Natural killer cell (primary cell): ENCODE measurements at regions not wholly inside any gene's neighbourhood (a gene's known extent, or its start where the extent isn't known, plus 50 kb on each side); places are given as distances from the start of the nearest gene placed in this dataset.

Source experiments
- ATAC-seq, 3 donors: fragments of 150-1000 bp in 2 of 3; fragments of 200-7000 bp in 1 of 3; cut with Tn5 transposase; 1 replicate in 1 of 3; 2 replicates in 2 of 3; pipeline ENCODE4 v1.10.0; 2021; ENCODE audit warnings: mild to moderate bottlenecking in 2 of 3, moderate library complexity in 2 of 3
- DNase-seq, 2 donors: peaks; one replicate each; pipeline versions ENCODE4 v3.0.0 to v3.0.0-alpha.2; 2013 to 2021; ENCODE audit warnings: mixed read lengths in 1 of 2
- H3K27ac ChIP-seq: one replicate; pipeline ENCODE4 v1.5.1; 2013; ENCODE audit warnings: mild to moderate bottlenecking, low read length
- H3K27me3 ChIP-seq: one replicate; pipeline ENCODE4 v1.6.1; 2013; ENCODE audit warnings: low read length; ENCODE audit not compliant: control insufficient read depth, insufficient read depth
- H3K36me3 ChIP-seq: one replicate; pipeline ENCODE4 v1.6.1; 2013; ENCODE audit warnings: low read length; ENCODE audit not compliant: control insufficient read depth, insufficient read depth
- H3K4me1 ChIP-seq: one replicate; pipeline ENCODE4 v1.6.1; 2013; ENCODE audit warnings: low read length; ENCODE audit not compliant: control insufficient read depth, insufficient read depth
- H3K4me3 ChIP-seq: one replicate; pipeline ENCODE4 v1.5.1; 2013; ENCODE audit warnings: low read length
- H3K9me3 ChIP-seq: one replicate; pipeline ENCODE4 v1.6.1; 2013; ENCODE audit warnings: low read length; ENCODE audit not compliant: control insufficient read depth, insufficient read depth
- H3K27ac Mint-ChIP-seq, 2 donors: one replicate each; pipeline ENCODE4 v1.8.0; 2022; ENCODE audit warnings: mild to moderate bottlenecking in 2 of 2, mixed read lengths in 2 of 2, moderate library complexity in 1 of 2
- H3K27me3 Mint-ChIP-seq, 2 donors: one replicate each; pipeline ENCODE4 v1.8.0; 2022; ENCODE audit warnings: low read depth in 2 of 2, mixed read lengths in 2 of 2
- H3K36me3 Mint-ChIP-seq: one replicate; pipeline ENCODE4 v1.8.0; 2022; ENCODE audit warnings: mixed read lengths
- H3K4me1 Mint-ChIP-seq, 2 donors: one replicate each; pipeline ENCODE4 v1.8.0; 2022; ENCODE audit warnings: mixed read lengths in 2 of 2
- H3K4me3 Mint-ChIP-seq: one replicate; pipeline ENCODE4 v1.8.0; 2022; ENCODE audit warnings: mild to moderate bottlenecking, moderate library complexity, mixed read lengths
- H3K9me3 Mint-ChIP-seq, 2 donors: one replicate each; pipeline ENCODE4 v1.8.0; 2022; ENCODE audit warnings: mixed read lengths in 2 of 2
- WGBS: methylation state at CpG from one replicate; pipeline ENCODE4 v1.1.7; 2013; ENCODE audit warnings: missing lambda C conversion rate; ENCODE audit not compliant: insufficient coverage; 5-methylcytosine and 5-hydroxymethylcytosine counted together
- intact Hi-C: fragments of 100-400 bp; cut with micrococcal nuclease; formaldehyde crosslinking; loops from one replicate; pipeline ENCODE4 v1.14.2; 2022
- TF ChIP-seq, protein P1 (sequence below): fragments of 200-600 bp; IDR thresholded peaks from one replicate; pipeline ENCODE4 v1.8.0; 2022; ENCODE audit warnings: antibody characterized with exemption

DNA sequence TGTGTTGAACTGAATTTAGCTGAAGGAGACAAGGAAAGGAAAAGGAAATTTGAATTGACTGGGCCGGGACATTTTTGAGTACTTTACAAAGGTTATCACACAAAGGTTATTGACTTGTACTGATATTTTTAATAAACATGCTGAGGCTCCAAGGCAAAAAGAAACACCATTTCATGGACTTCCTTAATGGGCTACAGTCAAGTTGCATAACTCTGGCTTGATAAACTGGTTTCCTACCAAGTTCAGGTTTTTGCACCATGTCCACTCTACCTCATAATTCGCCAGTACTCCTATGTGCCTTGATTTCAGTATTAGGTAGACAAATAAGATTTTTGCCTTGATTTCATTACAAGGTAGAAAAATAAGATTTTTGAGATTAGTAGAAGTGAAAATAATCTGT is 65.8 kb upstream of the FUT9 start:
- Histone ChIP-seq H3K4me3 (no peak overlapping the region), H3K4me1 (no peaks in the 10 kb centered on the region), H3K27me3 (no peaks in the 10 kb centered on the region), H3K27ac (no peak overlapping the region), H3K36me3 (no peaks in the 10 kb centered on the region), H3K9me3 (no peaks in the 10 kb centered on the region)
- DNase-seq: no peak
- intact Hi-C loops: no loop called here
- WGBS: 92% methylated on average over 1 of the region's 2 CpGs
- Mint-ChIP-seq H3K27ac (no peak overlapping the region), H3K36me3 (no peaks in the 10 kb centered on the region), H3K4me1 (no peaks in the 10 kb centered on the region), H3K4me3 (no peak overlapping the region), H3K9me3 (peaks cover 9 to 11% of the 10 kb centered on the region in 2 donors), H3K27me3 (no peaks in the 10 kb centered on the region)
- no peak for ATAC-seq
- TF ChIP-seq, protein P1, sequence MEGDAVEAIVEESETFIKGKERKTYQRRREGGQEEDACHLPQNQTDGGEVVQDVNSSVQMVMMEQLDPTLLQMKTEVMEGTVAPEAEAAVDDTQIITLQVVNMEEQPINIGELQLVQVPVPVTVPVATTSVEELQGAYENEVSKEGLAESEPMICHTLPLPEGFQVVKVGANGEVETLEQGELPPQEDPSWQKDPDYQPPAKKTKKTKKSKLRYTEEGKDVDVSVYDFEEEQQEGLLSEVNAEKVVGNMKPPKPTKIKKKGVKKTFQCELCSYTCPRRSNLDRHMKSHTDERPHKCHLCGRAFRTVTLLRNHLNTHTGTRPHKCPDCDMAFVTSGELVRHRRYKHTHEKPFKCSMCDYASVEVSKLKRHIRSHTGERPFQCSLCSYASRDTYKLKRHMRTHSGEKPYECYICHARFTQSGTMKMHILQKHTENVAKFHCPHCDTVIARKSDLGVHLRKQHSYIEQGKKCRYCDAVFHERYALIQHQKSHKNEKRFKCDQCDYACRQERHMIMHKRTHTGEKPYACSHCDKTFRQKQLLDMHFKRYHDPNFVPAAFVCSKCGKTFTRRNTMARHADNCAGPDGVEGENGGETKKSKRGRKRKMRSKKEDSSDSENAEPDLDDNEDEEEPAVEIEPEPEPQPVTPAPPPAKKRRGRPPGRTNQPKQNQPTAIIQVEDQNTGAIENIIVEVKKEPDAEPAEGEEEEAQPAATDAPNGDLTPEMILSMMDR: no peak

DNA sequence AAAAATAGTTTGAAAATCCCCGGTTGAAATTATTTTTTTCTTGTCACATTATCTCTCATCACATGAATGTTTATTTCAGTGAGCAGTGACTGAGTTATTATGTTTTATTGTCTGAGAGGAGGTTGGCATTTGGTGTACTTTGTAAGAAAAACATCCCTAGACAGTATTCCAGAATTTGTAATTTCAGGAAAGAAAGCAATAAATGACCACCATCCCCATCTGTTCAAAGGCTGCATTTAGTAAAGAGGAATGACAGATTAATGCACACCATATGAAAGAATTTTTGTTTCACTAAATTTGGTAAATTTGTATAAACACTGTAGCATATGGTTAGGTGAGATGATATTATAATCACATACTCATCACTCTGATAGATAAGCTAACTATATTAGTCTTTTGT is 57.1 kb upstream of the FUT9 start:
- Histone ChIP-seq H3K4me1 (no peaks in the 10 kb centered on the region), H3K36me3 (no peaks in the 10 kb centered on the region), H3K27ac (no peak overlapping the region), H3K27me3 (no peaks in the 10 kb centered on the region), H3K9me3 (no peaks in the 10 kb centered on the region), H3K4me3 (no peak overlapping the region)
- H3K4me1 Mint-ChIP-seq: no peaks in the 10 kb centered on the region
- no peak overlapping the region for H3K27ac Mint-ChIP-seq
- H3K27me3 Mint-ChIP-seq: no peaks in the 10 kb centered on the region
- WGBS: no CpG with 5 or more reads among the region's 1 CpG
- H3K4me3 Mint-ChIP-seq: no peak overlapping the region
- no peak for DNase-seq
- intact Hi-C loops: no loop called here
- no peaks in the 10 kb centered on the region for H3K36me3 Mint-ChIP-seq
- TF ChIP-seq, protein P1: no peak
- peaks cover 2 to 3% of the 10 kb centered on the region in 2 donors for H3K9me3 Mint-ChIP-seq
- no peak for ATAC-seq

DNA sequence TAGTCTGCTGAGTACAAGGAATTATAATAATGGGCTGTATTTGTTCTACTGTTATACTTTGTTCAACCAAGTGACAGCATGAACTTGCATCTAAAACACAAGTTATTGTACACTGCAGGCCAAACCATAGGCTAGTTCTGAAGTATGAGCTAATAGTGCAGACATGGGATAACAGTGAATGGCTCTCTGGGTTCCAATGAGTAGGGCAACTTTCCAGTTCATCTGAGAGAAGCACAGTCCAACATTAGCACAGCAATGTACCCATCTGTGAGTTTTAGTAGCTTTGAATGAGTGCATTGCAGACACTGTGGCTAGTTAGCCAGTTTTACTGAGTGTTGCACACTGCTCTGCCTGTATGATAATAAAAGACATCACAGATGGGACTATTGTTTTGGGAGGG is 56.5 kb upstream of the FUT9 start:
- Mint-ChIP-seq H3K4me1 (no peaks in the 10 kb centered on the region), H3K27me3 (no peaks in the 10 kb centered on the region), H3K27ac (no peak overlapping the region), H3K36me3 (no peaks in the 10 kb centered on the region), H3K9me3 (peaks cover 4 to 6% of the 10 kb centered on the region in 2 donors), H3K4me3 (no peak overlapping the region)
- intact Hi-C loops: no loop called here
- no peaks in the 10 kb centered on the region for H3K9me3 ChIP-seq
- H3K36me3 ChIP-seq: no peaks in the 10 kb centered on the region
- H3K4me1 ChIP-seq: no peaks in the 10 kb centered on the region
- DNase-seq (no peak), ATAC-seq (no peak)
- H3K27me3 ChIP-seq: no peaks in the 10 kb centered on the region
- no peak overlapping the region for H3K4me3 ChIP-seq
- TF ChIP-seq, protein P1: no peak
- H3K27ac ChIP-seq: no peak overlapping the region
